ENCODE measurements at regions not wholly inside any gene's neighbourhood (a gene's known extent, or its start where the extent isn't known, plus 50 kb on each side); places are given as distances from the start of the nearest gene placed in this dataset.

DNA sequence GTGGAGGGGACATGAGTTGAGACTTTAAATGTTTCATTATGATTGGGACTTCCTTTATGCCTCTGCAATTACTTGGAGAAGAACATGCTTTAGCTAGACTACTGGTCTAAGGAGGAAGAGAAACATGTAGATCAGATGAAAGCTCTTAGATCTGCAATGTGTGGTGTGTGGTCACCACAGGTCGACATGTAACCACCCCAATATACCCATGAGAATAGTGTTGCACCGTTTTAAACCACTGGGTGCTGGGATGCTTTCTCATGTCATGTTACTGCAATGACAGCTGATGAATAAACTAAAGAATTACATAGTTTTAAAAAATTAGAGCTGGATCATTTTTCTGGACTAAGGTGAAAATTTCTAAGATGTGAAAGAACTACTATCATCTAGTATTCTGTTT lies 1039.7 kb downstream of the RAPGEF2 start:
- Histone ChIP-seq H3K36me3 (ENCODE audit: control insufficient read depth, insufficient read depth, low read length) (no peaks in the 10 kb centered on the region), H3K27ac (ENCODE audit: low read length) (no peak overlapping the region), H3K4me3 (ENCODE audit: low read length) (no peak overlapping the region), H3K27me3 (ENCODE audit: control insufficient read depth, insufficient read depth, low read length) (no peaks in the 10 kb centered on the region), H3K9me3 (replicated peaks; ENCODE audit: control insufficient read depth, low read depth, low read length) (no peaks in the 10 kb centered on the region), H3K4me1 (ENCODE audit: control insufficient read depth, insufficient read depth, low read length) (no peaks in the 10 kb centered on the region)
- no CpG with 5 or more reads among the region's 2 CpGs for WGBS (ENCODE audit: insufficient coverage)
- DNase-seq, result no peak

GRCh38 chr4:160143574-160143973 lies 1040.7 kb downstream of the RAPGEF2 start:
- Histone ChIP-seq H3K4me1 (ENCODE audit: control insufficient read depth, insufficient read depth, low read length) (no peaks in the 10 kb centered on the region), H3K27me3 (ENCODE audit: control insufficient read depth, insufficient read depth, low read length) (no peaks in the 10 kb centered on the region), H3K9me3 (replicated peaks; ENCODE audit: control insufficient read depth, low read depth, low read length) (no peaks in the 10 kb centered on the region), H3K4me3 (ENCODE audit: low read length) (no peak overlapping the region), H3K36me3 (ENCODE audit: control insufficient read depth, insufficient read depth, low read length) (no peaks in the 10 kb centered on the region), H3K27ac (ENCODE audit: low read length) (no peak overlapping the region)
- DNase-seq, result peak; percentile 8
- WGBS (ENCODE audit: insufficient coverage), result no CpG with 5 or more reads among the region's 3 CpGs

GRCh38 chr4:160159457-160159856 lies 1056.6 kb downstream of the RAPGEF2 start:
- Histone ChIP-seq H3K4me1 (ENCODE audit: control insufficient read depth, insufficient read depth, low read length) (no peaks in the 10 kb centered on the region), H3K4me3 (ENCODE audit: low read length) (no peak overlapping the region), H3K36me3 (ENCODE audit: control insufficient read depth, insufficient read depth, low read length) (no peaks in the 10 kb centered on the region), H3K9me3 (replicated peaks; ENCODE audit: control insufficient read depth, low read depth, low read length) (no peaks in the 10 kb centered on the region), H3K27ac (ENCODE audit: low read length) (no peak overlapping the region), H3K27me3 (ENCODE audit: control insufficient read depth, insufficient read depth, low read length) (no peaks in the 10 kb centered on the region)
- 90% methylated on average over 11 of the region's 15 CpGs for WGBS (ENCODE audit: insufficient coverage)
- DNase-seq, result no peak

- no peaks in the 10 kb centered on the region for H3K36me3 ChIP-seq (ENCODE audit: control insufficient read depth, insufficient read depth, low read length)
- H3K9me3 ChIP-seq (replicated peaks; ENCODE audit: control insufficient read depth, low read depth, low read length), result no peaks in the 10 kb centered on the region
- DNase-seq, result no peak
- H3K27me3 ChIP-seq (ENCODE audit: control insufficient read depth, insufficient read depth, low read length), result no peaks in the 10 kb centered on the region
- no peaks in the 10 kb centered on the region for H3K4me1 ChIP-seq (ENCODE audit: control insufficient read depth, insufficient read depth, low read length)
- no CpG with 5 or more reads among the region's 1 CpG for WGBS (ENCODE audit: insufficient coverage)
- H3K4me3 ChIP-seq (ENCODE audit: low read length), result no peak overlapping the region
- H3K27ac ChIP-seq (ENCODE audit: low read length), result no peak overlapping the region
Measured at GRCh38 chr4:160161026-160161425, 1058.1 kb downstream of the RAPGEF2 start.

DNA sequence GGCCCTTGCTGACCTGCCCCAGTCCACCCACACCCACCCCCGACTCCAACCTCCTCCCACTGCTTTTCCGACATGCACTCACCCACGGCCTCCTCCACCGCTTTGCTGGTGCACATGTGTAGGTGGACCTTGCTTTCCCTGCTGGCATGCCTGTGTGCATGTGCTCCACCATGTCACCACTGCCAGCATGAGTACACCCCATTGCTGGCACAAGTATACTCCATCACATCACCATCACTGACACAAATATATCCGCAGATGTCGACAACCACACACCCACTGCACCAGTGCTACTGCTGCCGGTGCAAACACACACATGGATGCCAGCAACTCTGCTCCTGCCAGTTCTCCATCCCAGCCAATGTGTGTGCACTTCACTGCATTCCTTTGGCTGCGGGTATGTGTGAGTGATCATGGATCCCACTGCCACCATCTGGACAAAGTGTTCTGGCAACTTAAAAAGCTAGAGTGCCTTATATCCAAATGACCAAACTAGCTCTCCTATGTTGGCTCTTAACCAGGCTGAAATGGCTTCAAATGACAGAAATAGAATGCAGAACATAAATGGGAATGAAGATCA lies 1072.3 kb downstream of the RAPGEF2 start:
- Histone ChIP-seq H3K4me3 (ENCODE audit: low read length) (no peak overlapping the region), H3K9me3 (replicated peaks; ENCODE audit: control insufficient read depth, low read depth, low read length) (no peaks in the 10 kb centered on the region), H3K4me1 (ENCODE audit: control insufficient read depth, insufficient read depth, low read length) (no peaks in the 10 kb centered on the region), H3K27me3 (ENCODE audit: control insufficient read depth, insufficient read depth, low read length) (no peaks in the 10 kb centered on the region), H3K27ac (ENCODE audit: low read length) (no peak overlapping the region), H3K36me3 (ENCODE audit: control insufficient read depth, insufficient read depth, low read length) (no peaks in the 10 kb centered on the region)
- no peak for DNase-seq
- WGBS (ENCODE audit: insufficient coverage), result 96% methylated on average over 4 of the region's 8 CpGs

DNA sequence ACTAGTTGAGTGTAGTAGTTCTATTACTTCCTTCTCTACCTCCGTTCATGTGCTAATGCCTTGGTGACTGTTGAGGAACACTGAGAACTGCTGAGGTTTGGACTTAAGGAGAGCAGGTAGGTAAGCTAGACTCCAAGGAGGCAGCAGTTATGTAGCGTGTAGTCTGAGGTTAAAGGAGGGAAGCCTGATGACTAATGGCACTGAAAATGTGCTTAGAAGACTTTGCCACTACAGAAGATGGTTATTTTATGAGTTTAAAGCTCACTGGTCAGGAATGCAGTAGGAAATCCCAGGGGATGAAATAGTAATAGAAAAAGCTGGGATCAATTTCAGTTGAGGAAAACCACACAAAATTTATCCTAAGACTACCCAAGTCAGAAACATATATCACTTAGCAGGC lies 1077.3 kb downstream of the RAPGEF2 start:
- Histone ChIP-seq H3K4me3 (ENCODE audit: low read length) (no peak overlapping the region), H3K4me1 (ENCODE audit: control insufficient read depth, insufficient read depth, low read length) (no peaks in the 10 kb centered on the region), H3K27ac (ENCODE audit: low read length) (no peak overlapping the region), H3K36me3 (ENCODE audit: control insufficient read depth, insufficient read depth, low read length) (no peaks in the 10 kb centered on the region), H3K27me3 (ENCODE audit: control insufficient read depth, insufficient read depth, low read length) (no peaks in the 10 kb centered on the region), H3K9me3 (replicated peaks; ENCODE audit: control insufficient read depth, low read depth, low read length) (no peaks in the 10 kb centered on the region)
- WGBS (ENCODE audit: insufficient coverage), result 63% methylated on average over 1 of the region's 2 CpGs
- no peak for DNase-seq

- H3K27me3 ChIP-seq (ENCODE audit: control insufficient read depth, insufficient read depth, low read length), result no peaks in the 10 kb centered on the region
- DNase-seq, result no peak
- no peaks in the 10 kb centered on the region for H3K36me3 ChIP-seq (ENCODE audit: control insufficient read depth, insufficient read depth, low read length)
- no peak overlapping the region for H3K27ac ChIP-seq (ENCODE audit: low read length)
- H3K9me3 ChIP-seq (replicated peaks; ENCODE audit: control insufficient read depth, low read depth, low read length), result no peaks in the 10 kb centered on the region
- no CpG with 5 or more reads among the region's 2 CpGs for WGBS (ENCODE audit: insufficient coverage)
- H3K4me1 ChIP-seq (ENCODE audit: control insufficient read depth, insufficient read depth, low read length), result no peaks in the 10 kb centered on the region
- H3K4me3 ChIP-seq (ENCODE audit: low read length), result no peak overlapping the region
Measured at GRCh38 chr4:160182727-160183126, 1079.8 kb downstream of the RAPGEF2 start.

GRCh38 chr4:160184884-160185283 lies 1082.0 kb downstream of the RAPGEF2 start:
- Histone ChIP-seq H3K27me3 (ENCODE audit: control insufficient read depth, insufficient read depth, low read length) (no peaks in the 10 kb centered on the region), H3K9me3 (replicated peaks; ENCODE audit: control insufficient read depth, low read depth, low read length) (no peaks in the 10 kb centered on the region), H3K36me3 (ENCODE audit: control insufficient read depth, insufficient read depth, low read length) (no peaks in the 10 kb centered on the region), H3K4me3 (ENCODE audit: low read length) (no peak overlapping the region), H3K4me1 (ENCODE audit: control insufficient read depth, insufficient read depth, low read length) (no peaks in the 10 kb centered on the region), H3K27ac (ENCODE audit: low read length) (no peak overlapping the region)
- WGBS (ENCODE audit: insufficient coverage), result no CpG with 5 or more reads among the region's 4 CpGs
- no peak for DNase-seq

- DNase-seq, result no peak
Measured at GRCh38 chr4:160193787-160194186, 1090.9 kb downstream of the RAPGEF2 start.

DNA sequence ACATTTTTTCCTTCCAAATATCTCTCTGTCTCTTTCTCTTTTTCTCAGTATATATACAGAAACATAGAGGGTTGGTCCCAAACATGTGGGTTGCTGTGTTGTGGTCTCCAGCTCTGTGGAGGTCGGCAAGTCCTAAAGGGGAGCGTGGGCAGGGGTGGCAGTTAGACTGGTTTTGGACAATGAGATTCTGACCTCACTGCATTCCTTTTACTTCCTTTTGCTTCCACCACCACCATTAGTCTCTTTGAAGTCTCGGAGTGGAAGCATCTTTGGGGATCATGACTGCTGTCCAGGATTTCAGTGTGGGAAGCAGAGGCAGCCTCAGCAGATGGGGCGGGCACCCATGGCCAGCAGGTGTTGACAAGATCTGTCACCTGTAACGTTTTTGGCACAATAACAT lies 1091.8 kb downstream of the RAPGEF2 start:
- no peak for DNase-seq
- H3K4me1 ChIP-seq (ENCODE audit: control insufficient read depth, insufficient read depth, low read length), result no peaks in the 10 kb centered on the region
- no CpG with 5 or more reads among the region's 5 CpGs for WGBS (ENCODE audit: insufficient coverage)

More at GRCh38 chr4:160193787-160194186, 1090.9 kb downstream of the RAPGEF2 start:
- no peak overlapping the region for H3K27ac ChIP-seq (ENCODE audit: low read length)
- H3K4me3 ChIP-seq (ENCODE audit: low read length), result no peak overlapping the region
- H3K27me3 ChIP-seq (ENCODE audit: control insufficient read depth, insufficient read depth, low read length), result no peaks in the 10 kb centered on the region
- no peaks in the 10 kb centered on the region for H3K9me3 ChIP-seq (replicated peaks; ENCODE audit: control insufficient read depth, low read depth, low read length)
- H3K36me3 ChIP-seq (ENCODE audit: control insufficient read depth, insufficient read depth, low read length), result no peaks in the 10 kb centered on the region
- no peaks in the 10 kb centered on the region for H3K4me1 ChIP-seq (ENCODE audit: control insufficient read depth, insufficient read depth, low read length)
- WGBS (ENCODE audit: insufficient coverage), result no CpG with 5 or more reads among the region's 4 CpGs

DNA sequence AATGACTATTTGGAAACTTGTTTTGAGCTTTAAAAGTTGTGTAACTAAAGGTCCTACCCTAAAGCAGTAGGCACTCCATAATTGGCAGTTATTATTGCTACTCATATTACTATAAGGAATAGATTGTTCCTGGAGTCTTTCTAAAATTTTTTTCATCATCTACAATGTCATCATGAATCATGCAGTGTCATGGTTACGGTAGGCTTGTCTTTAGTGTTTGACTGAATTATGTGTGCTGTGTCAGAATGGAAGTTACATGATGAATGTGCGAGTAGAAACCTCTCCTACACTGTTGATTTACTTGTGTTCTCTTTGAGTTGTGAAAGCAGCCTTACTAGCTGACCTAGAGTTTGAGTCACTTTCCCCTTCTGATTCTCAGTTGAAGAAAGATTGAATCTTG lies 1099.9 kb downstream of the RAPGEF2 start:
- Histone ChIP-seq H3K27me3 (ENCODE audit: control insufficient read depth, insufficient read depth, low read length) (no peaks in the 10 kb centered on the region), H3K9me3 (replicated peaks; ENCODE audit: control insufficient read depth, low read depth, low read length) (no peaks in the 10 kb centered on the region), H3K27ac (ENCODE audit: low read length) (no peak overlapping the region), H3K4me1 (ENCODE audit: control insufficient read depth, insufficient read depth, low read length) (no peaks in the 10 kb centered on the region), H3K4me3 (ENCODE audit: low read length) (no peak overlapping the region), H3K36me3 (ENCODE audit: control insufficient read depth, insufficient read depth, low read length) (no peaks in the 10 kb centered on the region)
- WGBS (ENCODE audit: insufficient coverage), result no CpG with 5 or more reads among the region's 2 CpGs
- no peak for DNase-seq

More for the DNA sequence above, 1091.8 kb downstream of the RAPGEF2 start:
- no peak overlapping the region for H3K4me3 ChIP-seq (ENCODE audit: low read length)
- no peaks in the 10 kb centered on the region for H3K27me3 ChIP-seq (ENCODE audit: control insufficient read depth, insufficient read depth, low read length)
- no peak overlapping the region for H3K27ac ChIP-seq (ENCODE audit: low read length)
- no peaks in the 10 kb centered on the region for H3K36me3 ChIP-seq (ENCODE audit: control insufficient read depth, insufficient read depth, low read length)
- no peaks in the 10 kb centered on the region for H3K9me3 ChIP-seq (replicated peaks; ENCODE audit: control insufficient read depth, low read depth, low read length)
